Mesendoderm (in vitro differentiated cells): ENCODE measurements at regions not wholly inside any gene's neighbourhood (a gene's known extent, or its start where the extent isn't known, plus 50 kb on each side); places are given as distances from the start of the nearest gene placed in this dataset.

Experiments
- DNase-seq: peaks from one replicate; pipeline ENCODE4 v3.0.0; 2013
- H2AK5ac ChIP-seq: 2 replicates; pipeline ENCODE4 v1.6.1; 2013; ENCODE audit warnings: low read length, inconsistent platforms
- H2BK120ac ChIP-seq: 2 replicates; pipeline ENCODE4 v1.6.1; 2013; ENCODE audit warnings: low read depth, mild to moderate bottlenecking, low read length, moderate library complexity, mixed read lengths
- H2BK15ac ChIP-seq: replicated peaks from 2 replicates; pipeline ENCODE4 v1.6.1; 2013; ENCODE audit warnings: low read depth, mild to moderate bottlenecking, moderate library complexity
- H2BK5ac ChIP-seq: 2 replicates; pipeline ENCODE4 v1.6.1; 2013; ENCODE audit warnings: low read length, inconsistent platforms
- H3K18ac ChIP-seq: 2 replicates; pipeline ENCODE4 v1.6.1; 2013; ENCODE audit warnings: mild to moderate bottlenecking, low read length, mixed read lengths
- H3K23ac ChIP-seq: one replicate; pipeline ENCODE4 v1.6.1; 2013; ENCODE audit warnings: low read length
- H3K27ac ChIP-seq: 2 replicates; pipeline ENCODE4 v1.5.1; 2013; ENCODE audit warnings: low read depth, mild to moderate bottlenecking, inconsistent platforms, low read length, moderate library complexity
- H3K27me3 ChIP-seq: 2 replicates; pipeline ENCODE4 v1.6.1; 2013; ENCODE audit warnings: low read length, control low read depth, mild to moderate bottlenecking, inconsistent platforms; ENCODE audit not compliant: insufficient read depth, poor library complexity
- H3K36me3 ChIP-seq: 2 replicates; pipeline ENCODE4 v1.6.1; 2013; ENCODE audit warnings: low read length, inconsistent platforms; ENCODE audit not compliant: control insufficient read depth, insufficient read depth
- H3K4ac ChIP-seq: one replicate; pipeline ENCODE4 v1.6.1; 2013; ENCODE audit warnings: low read depth, mild to moderate bottlenecking, low read length, moderate library complexity
- H3K4me1 ChIP-seq: 2 replicates; pipeline ENCODE4 v1.6.1; 2013; ENCODE audit warnings: low read depth, low read length, inconsistent platforms; ENCODE audit not compliant: control insufficient read depth
- H3K4me2 ChIP-seq: 2 replicates; pipeline ENCODE4 v1.6.1; 2013; ENCODE audit warnings: low read length
- H3K4me3 ChIP-seq: 2 replicates; pipeline ENCODE4 v1.5.1; 2013; ENCODE audit warnings: mild to moderate bottlenecking, low read length
- H3K56ac ChIP-seq: one replicate; pipeline ENCODE4 v1.6.1; 2013; ENCODE audit warnings: low read length
- H3K79me1 ChIP-seq: 2 replicates; pipeline ENCODE4 v1.6.1; 2013; ENCODE audit warnings: low read length, inconsistent platforms
- H3K79me2 ChIP-seq: 2 replicates; pipeline ENCODE4 v1.6.1; 2013; ENCODE audit warnings: mild to moderate bottlenecking, low read length; ENCODE audit not compliant: control insufficient read depth, insufficient read depth
- H3K9ac ChIP-seq: 2 replicates; pipeline ENCODE4 v1.6.1; 2013; ENCODE audit warnings: low read length, inconsistent platforms
- H4K5ac ChIP-seq: one replicate; pipeline ENCODE4 v1.6.1; 2013; ENCODE audit warnings: low read length
- H4K8ac ChIP-seq: one replicate; pipeline ENCODE4 v1.6.1; 2013; ENCODE audit warnings: low read depth, mild to moderate bottlenecking, control low read depth, low read length, moderate library complexity
- WGBS: extraction: QIAGEN DNeasy Blood & Tissue Kit; methylation state at CpG from one replicate; pipeline ENCODE4 v1.1.7; 2013; ENCODE audit warnings: low lambda C conversion rate, missing lambda C conversion rate; ENCODE audit not compliant: insufficient coverage; ENCODE audit errors: extremely low coverage; 5-methylcytosine and 5-hydroxymethylcytosine counted together

- H3K4me1 ChIP-seq: no peaks in the 10 kb centered on the region
- no peak overlapping the region for H3K27ac ChIP-seq
- H2AK5ac ChIP-seq: no peak overlapping the region
- no CpG with 5 or more reads among the region's 1 CpG for WGBS
- no peak overlapping the region for H3K56ac ChIP-seq
- no peak overlapping the region for H3K4me2 ChIP-seq
- no peak overlapping the region for H3K18ac ChIP-seq
- H4K5ac ChIP-seq: no peak overlapping the region
- H3K79me1 ChIP-seq: no peaks in the 10 kb centered on the region
- no peaks in the 10 kb centered on the region for H3K27me3 ChIP-seq
- no peak overlapping the region for H3K9ac ChIP-seq
- no peak overlapping the region for H4K8ac ChIP-seq
- no peak overlapping the region for H3K23ac ChIP-seq
- H2BK5ac ChIP-seq: no peak overlapping the region
- no peaks in the 10 kb centered on the region for H3K36me3 ChIP-seq
- no peak overlapping the region for H2BK15ac ChIP-seq
- H3K79me2 ChIP-seq: no peaks in the 10 kb centered on the region
- no peak for DNase-seq
- no peak overlapping the region for H3K4ac ChIP-seq
- H3K4me3 ChIP-seq: no peak overlapping the region
- H2BK120ac ChIP-seq: no peak overlapping the region
Observed at GRCh38 chr1:218636548-218636947, 291.4 kb downstream of the TGFB2 start.

GRCh38 chr1:218640173-218640572 is 295.0 kb downstream of the TGFB2 start:
- Histone ChIP-seq H3K27me3 (no peaks in the 10 kb centered on the region), H3K4ac (no peak overlapping the region), H3K4me2 (no peak overlapping the region), H2BK5ac (no peak overlapping the region), H4K5ac (no peak overlapping the region), H3K79me1 (no peaks in the 10 kb centered on the region), H2BK120ac (no peak overlapping the region), H4K8ac (no peak overlapping the region), H2AK5ac (no peak overlapping the region), H2BK15ac (no peak overlapping the region), H3K4me1 (no peaks in the 10 kb centered on the region), H3K4me3 (no peak overlapping the region), H3K23ac (no peak overlapping the region), H3K36me3 (no peaks in the 10 kb centered on the region), H3K56ac (no peak overlapping the region), H3K27ac (no peak overlapping the region), H3K9ac (no peak overlapping the region), H3K18ac (no peak overlapping the region), H3K79me2 (no peaks in the 10 kb centered on the region)
- no CpG with 5 or more reads among the region's 3 CpGs for WGBS
- no peak for DNase-seq

DNA sequence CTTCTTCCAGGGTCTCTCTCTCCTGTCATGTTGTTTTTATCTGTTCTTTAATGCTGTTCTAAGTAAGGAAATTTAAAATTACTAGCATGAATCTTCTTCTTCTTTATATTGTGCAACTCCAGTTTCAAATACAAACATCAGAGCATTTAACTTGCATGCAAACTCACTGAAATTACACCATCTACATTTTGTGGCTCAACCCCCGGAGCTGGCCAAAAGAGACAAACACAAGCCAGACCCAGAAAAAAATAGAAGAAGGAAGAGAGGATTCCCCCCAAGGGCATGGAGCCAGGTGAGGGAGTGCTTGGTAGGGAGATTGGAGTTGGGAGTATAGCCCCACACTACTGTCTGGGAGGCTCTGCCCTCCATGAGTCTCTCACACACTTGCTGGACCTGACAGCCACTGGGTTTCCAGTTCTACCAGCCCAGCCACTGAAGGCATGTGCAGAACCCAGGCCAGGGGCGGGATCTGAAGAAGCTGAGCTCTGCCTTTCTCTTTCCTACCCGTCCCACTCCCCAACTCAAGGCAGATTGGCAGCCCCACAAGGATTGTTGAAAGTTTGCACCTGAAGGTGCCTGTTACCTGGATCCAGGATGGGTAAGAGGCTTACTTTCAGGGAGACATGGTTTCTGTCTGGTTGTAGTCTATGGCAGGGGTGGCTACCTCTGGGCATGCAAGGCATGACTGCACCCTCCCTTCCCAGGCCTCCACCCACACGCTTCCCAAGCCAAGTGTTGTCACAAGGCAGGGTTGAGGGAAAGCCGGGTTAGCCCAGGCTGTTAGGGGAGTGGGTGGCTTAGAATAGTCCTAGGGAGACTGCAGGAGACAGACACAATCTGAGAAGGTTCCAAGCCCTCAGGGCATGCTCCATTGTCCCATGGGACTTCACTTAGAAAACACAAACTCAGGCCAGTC is 297.2 kb downstream of the TGFB2 start:
- no peak overlapping the region for H3K27ac ChIP-seq
- no peak overlapping the region for H2BK5ac ChIP-seq
- no peaks in the 10 kb centered on the region for H3K79me1 ChIP-seq
- no peak overlapping the region for H2AK5ac ChIP-seq
- no peak overlapping the region for H3K23ac ChIP-seq
- H4K5ac ChIP-seq: no peak overlapping the region
- no peak overlapping the region for H3K56ac ChIP-seq
- no peak overlapping the region for H2BK15ac ChIP-seq
- H3K36me3 ChIP-seq: no peaks in the 10 kb centered on the region
- H3K4me1 ChIP-seq: no peaks in the 10 kb centered on the region
- H3K79me2 ChIP-seq: no peaks in the 10 kb centered on the region
- no peaks in the 10 kb centered on the region for H3K27me3 ChIP-seq
- H3K9ac ChIP-seq: no peak overlapping the region
- no peak for DNase-seq
- H3K4me3 ChIP-seq: no peak overlapping the region
- WGBS: no CpG with 5 or more reads among the region's 5 CpGs
- no peak overlapping the region for H2BK120ac ChIP-seq
- no peak overlapping the region for H4K8ac ChIP-seq
- no peak overlapping the region for H3K4ac ChIP-seq
- no peak overlapping the region for H3K4me2 ChIP-seq
- no peak overlapping the region for H3K18ac ChIP-seq

DNA sequence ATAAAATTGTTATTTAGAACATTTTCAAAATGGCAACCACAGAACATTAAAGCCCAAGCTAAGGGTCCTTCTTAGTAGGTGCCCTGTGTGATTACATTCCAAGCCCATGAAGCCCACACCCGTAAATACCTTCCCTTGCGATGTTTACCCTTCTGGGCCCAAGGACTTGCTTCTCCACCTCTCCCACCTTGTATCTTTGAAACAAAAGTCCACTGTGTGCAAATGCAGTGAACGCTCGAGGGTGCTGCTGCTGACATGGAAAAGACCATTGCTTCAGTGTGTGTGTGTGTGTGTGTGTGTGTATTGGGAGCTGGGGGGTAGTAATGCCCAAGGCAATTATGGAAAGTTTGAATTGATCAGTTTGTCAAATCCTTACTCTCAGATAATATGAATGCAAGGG is 298.1 kb downstream of the TGFB2 start:
- Histone ChIP-seq H3K23ac (no peak overlapping the region), H3K79me1 (no peaks in the 10 kb centered on the region), H3K79me2 (no peaks in the 10 kb centered on the region), H3K18ac (no peak overlapping the region), H2BK5ac (no peak overlapping the region), H2BK15ac (no peak overlapping the region), H3K4ac (no peak overlapping the region), H4K5ac (no peak overlapping the region), H3K4me2 (no peak overlapping the region), H3K56ac (no peak overlapping the region), H3K9ac (no peak overlapping the region), H3K4me3 (no peak overlapping the region), H2AK5ac (no peak overlapping the region), H3K27me3 (no peaks in the 10 kb centered on the region), H3K4me1 (no peaks in the 10 kb centered on the region), H2BK120ac (no peak overlapping the region), H4K8ac (no peak overlapping the region), H3K36me3 (no peaks in the 10 kb centered on the region), H3K27ac (no peak overlapping the region)
- no CpG with 5 or more reads among the region's 4 CpGs for whole genome bisulfite sequencing
- DNase-seq: peak; percentile 14

GRCh38 chr1:218643926-218644325 is 298.8 kb downstream of the TGFB2 start:
- WGBS: no CpG with 5 or more reads among the region's 2 CpGs
- Histone ChIP-seq H3K27me3 (no peaks in the 10 kb centered on the region), H2AK5ac (no peak overlapping the region), H3K4me2 (no peak overlapping the region), H4K5ac (no peak overlapping the region), H2BK120ac (no peak overlapping the region), H3K79me2 (no peaks in the 10 kb centered on the region), H3K23ac (no peak overlapping the region), H3K79me1 (no peaks in the 10 kb centered on the region), H2BK5ac (no peak overlapping the region), H3K56ac (no peak overlapping the region), H3K4ac (no peak overlapping the region), H3K9ac (no peak overlapping the region), H3K4me1 (no peaks in the 10 kb centered on the region), H3K27ac (no peak overlapping the region), H3K4me3 (no peak overlapping the region), H2BK15ac (no peak overlapping the region), H3K36me3 (no peaks in the 10 kb centered on the region), H3K18ac (no peak overlapping the region), H4K8ac (no peak overlapping the region)
- DNase-seq: no peak

GRCh38 chr1:218646288-218646687 is 301.2 kb downstream of the TGFB2 start:
- Histone ChIP-seq H3K4ac (no peak overlapping the region), H3K27me3 (no peaks in the 10 kb centered on the region), H3K79me2 (no peaks in the 10 kb centered on the region), H3K23ac (no peak overlapping the region), H3K4me2 (no peak overlapping the region), H2BK120ac (no peak overlapping the region), H3K4me1 (no peaks in the 10 kb centered on the region), H3K4me3 (no peak overlapping the region), H4K5ac (no peak overlapping the region), H3K56ac (no peak overlapping the region), H3K27ac (no peak overlapping the region), H4K8ac (no peak overlapping the region), H2BK15ac (no peak overlapping the region), H2BK5ac (no peak overlapping the region), H2AK5ac (no peak overlapping the region), H3K9ac (no peak overlapping the region), H3K79me1 (no peaks in the 10 kb centered on the region), H3K36me3 (no peaks in the 10 kb centered on the region), H3K18ac (no peak overlapping the region)
- no peak for DNase-seq
- no CpG with 5 or more reads among the region's 4 CpGs for WGBS
